ENCODE measurements at regions not wholly inside any gene's neighbourhood (a gene's known extent, or its start where the extent isn't known, plus 50 kb on each side); places are given as distances from the start of the nearest gene placed in this dataset.
"Not testable (repeated sequence)": the region's sequence is repeated elsewhere in the genome, so short reads cannot be mapped to it uniquely, and the experiment has no call there.

DNA sequence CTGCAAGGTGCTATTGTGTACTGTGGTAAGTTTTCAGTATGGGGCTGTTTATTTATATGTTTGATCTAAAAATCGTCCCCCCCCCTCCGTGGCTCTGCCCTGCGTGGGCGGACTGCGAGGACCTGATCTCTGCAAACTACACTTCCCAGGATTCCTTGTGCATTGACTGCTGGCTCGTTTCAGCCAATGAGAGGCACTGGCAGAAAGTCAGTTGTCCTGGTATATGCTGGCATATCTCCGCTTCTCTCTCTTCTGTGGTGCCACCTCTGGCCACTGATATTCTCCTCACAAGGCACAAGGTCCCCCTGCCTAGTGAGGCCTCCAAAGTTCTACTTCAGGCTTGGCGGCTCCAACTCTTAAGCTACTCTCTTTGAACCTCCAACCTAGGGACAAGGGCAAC is 168.8 kb upstream of the ZFP42 start:
- DNase-seq (ENCODE audit: extremely low read depth, low read depth, low spot score): no peak

DNA sequence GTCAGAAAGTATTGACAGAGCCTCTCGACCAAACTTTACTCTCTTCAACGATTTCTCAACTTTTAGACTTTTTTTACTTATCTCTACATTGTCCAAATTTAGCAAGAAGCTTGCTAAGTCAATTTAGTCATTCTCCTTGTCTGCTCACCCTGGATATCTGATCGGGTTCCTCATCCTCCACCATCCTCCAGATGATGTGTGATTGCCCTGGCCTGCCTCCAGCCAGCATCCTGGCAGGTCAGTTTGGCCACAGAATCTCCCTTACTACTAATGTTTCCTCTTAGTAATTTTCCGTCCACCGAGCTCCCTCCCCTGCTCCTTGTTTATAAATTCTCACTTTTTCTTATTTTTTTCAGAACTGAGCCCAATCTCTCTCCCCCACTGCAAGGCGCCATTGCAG is 167.9 kb upstream of the ZFP42 start:
- DNase-seq (ENCODE audit: extremely low read depth, low read depth, low spot score): no peak

DNA sequence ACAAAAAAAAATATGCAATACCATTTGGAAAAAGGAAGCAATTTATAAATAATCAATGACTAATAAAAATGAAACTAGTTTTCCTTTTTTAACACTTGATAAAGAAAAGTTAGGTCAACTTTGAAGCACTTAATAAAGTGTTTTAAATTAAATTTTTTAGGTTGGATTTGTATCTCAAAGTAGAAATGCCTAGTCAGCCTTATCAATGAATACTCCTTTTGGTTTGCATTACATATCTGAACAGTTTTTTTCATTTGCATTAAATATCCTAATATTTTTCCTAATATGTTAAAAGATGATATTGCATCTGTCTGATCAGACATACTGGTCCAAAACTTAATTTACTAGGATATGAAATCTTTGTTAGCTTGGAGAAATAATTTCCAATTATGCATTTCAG is 155.8 kb upstream of the ZFP42 start:
- DNase-seq (ENCODE audit: extremely low read depth, low read depth, low spot score): no peak

DNA sequence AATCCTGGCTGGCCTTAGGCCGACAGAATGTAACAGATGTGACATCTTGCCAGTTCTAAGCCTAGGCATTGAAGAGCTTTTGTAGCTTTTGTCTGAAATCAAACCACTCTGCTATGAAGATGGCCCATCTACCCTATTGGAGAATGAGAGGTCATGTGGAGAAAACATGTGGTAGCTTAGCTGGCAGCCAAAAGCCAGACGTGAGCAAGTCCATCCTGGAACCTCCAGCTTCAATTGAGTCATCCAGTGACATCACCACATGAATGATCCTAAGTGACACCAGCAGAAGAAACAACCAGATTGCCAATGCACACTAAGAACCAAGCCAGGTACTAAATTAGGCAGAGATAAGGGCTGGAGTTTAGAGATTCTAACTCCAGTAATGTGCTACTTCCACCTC is 154.8 kb upstream of the ZFP42 start:
- no peak for DNase-seq (ENCODE audit: extremely low read depth, low read depth, low spot score)

DNA sequence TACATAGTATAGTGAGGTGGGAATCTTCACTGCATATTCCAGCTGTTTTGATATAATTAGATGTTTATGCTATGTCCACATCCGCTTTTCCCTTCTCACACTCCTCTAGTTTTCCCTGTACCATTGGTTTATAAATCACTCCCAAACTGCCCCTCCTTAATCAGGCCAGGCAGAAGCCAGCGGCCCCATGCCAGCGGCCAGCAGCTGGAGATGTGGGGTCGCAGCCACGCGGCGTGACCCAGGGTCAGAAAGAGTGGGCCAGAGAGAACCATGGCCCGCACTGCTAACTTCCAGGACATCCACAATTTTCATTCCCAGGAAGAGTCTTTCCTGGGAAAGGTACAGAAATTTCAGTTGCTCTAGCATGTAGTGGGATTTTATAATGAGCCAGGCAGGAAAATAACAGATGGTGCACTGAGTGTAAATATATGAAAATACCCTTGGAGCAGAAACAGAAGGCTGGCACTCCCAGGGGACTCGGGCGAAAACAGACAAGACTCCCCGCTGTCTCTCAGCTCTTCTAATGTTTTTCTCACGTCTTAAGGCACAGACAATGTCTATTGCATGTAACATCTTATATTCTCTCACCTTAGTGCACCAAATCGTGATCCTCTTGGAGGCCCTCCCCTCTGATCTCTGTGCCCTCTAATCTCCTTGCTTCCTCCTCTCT is 145.9 kb upstream of the ZFP42 start:
- no peak for DNase-seq (ENCODE audit: extremely low read depth, low read depth, low spot score)

DNA sequence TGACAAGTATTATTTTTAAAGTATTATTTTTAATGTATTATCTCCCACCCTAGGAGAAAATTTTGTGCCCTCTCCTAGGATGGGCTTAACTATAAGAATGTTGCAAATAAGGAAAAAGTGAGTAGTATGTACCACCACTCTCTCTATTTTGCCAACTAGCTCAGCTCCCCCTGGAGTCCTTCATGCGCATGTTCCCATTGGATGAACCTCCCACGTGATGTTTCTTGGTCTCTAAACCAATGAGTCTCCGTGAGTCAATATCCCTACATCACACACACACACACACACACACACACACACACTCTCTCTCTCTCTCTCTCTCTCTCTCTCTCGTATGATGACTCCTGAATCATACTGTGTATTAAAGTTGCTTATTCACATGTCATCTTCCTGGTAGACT is 129.7 kb upstream of the ZFP42 start:
- no peak for DNase-seq (ENCODE audit: extremely low read depth, low read depth, low spot score)

DNA sequence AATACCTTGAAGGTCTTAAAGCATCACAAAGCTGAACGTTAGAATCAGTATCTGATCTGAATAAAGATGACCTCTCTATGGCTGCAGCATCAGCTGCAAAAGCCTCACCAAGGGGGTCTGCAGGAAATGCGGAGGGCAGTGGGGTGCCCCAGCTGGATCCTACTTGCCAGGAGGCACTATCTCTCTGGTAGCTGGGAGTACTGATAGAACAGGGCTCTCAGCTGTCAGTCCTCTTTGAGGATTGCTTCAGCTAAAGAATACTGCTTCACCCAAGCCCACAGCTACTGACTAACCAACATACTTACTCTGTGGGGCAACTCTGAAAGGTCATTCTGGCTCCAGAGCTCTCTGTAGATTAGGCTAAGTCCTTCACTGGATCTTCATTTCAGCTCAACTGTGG is 112.5 kb upstream of the ZFP42 start:
- DNase-seq (ENCODE audit: extremely low read depth, low read depth, low spot score): no peak

DNA sequence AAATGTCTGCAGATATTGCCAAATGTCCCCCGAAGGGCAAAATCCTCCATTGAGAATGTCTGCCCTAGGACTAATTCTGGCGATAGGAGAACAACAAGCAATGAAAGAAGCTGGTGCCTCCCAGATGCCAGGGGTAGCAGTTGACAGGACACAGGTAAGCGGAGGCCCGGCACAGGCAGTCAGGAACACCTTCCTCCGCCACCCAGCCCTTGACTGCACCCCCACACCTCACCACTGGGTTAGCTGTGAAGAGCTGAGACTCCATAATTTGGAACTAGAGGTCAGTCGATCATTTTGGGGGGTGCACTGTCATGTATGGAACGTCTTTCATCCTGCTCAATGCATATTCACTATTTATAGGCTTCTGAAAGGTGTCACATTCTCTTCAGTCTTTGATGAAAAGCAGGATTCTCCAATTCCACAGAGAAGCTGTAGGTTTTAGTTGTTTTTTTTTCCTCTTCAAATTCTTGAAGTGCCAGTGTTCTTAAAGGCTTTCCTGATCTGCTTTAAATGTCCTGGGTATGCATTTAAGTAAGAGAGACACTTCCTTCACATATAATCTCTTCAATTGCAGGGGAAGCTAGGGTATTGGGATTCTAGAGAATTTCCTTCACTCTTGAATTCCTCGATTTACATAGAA is 111.6 kb upstream of the ZFP42 start:
- no peak for DNase-seq (ENCODE audit: extremely low read depth, low read depth, low spot score)

DNA sequence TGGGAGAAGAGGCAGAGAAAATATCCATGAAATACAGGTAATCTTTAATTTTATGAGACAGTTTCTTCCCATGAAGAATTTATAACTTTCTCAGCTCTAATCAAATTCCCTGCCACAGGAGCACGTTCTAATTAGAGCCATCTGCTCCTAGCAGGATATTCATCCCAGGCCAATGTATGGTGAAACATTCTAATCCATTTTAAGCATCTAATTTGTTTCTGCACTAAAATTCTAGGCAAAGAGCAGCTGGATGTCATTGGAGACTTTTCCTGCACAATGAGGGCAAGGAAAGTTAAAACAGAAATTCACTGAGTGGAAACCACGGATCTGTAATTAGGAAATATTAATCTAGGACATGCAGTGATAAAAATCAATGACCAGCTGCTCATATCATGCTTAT is 107.7 kb upstream of the ZFP42 start:
- DNase-seq (ENCODE audit: extremely low read depth, low read depth, low spot score): no peak

DNA sequence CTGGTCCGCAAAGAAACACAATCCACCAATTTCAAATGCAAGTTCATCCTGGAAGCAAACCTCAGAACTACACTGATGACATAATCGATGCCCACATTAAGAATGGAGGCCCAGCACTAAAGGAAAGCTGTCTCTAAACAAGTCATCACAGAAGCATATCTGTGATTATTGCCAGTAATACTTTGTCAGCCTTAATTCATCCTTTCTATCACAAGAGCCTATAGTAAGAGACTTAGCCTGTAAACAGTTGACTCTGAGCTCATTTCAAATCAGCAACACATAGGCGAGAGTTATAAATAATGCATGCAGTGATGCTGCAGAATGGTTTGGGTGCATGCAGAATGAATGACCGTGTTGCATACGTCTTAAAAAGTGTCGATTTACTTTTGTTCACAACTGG is 105.9 kb upstream of the ZFP42 start:
- no peak for DNase-seq (ENCODE audit: extremely low read depth, low read depth, low spot score)

DNA sequence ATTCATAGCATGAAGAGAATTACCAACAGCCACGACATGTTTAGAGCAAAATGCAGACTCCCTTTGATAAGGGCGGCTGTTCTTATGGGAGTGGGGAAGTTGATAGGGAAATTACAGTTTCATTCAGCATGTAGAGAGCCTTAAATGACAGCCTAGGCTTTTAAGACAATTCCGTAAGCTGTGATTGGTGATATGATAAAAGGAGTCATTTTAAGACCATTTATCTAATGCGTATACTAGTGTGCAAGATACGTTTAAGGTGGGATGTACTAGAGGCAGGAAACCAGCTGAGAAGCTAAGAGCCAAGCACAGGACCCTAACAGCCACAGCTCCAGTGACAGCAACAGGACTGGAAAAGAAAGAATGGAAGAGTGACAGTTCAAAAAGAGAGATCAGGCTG is 102.2 kb upstream of the ZFP42 start:
- DNase-seq (ENCODE audit: extremely low read depth, low read depth, low spot score): no peak

DNA sequence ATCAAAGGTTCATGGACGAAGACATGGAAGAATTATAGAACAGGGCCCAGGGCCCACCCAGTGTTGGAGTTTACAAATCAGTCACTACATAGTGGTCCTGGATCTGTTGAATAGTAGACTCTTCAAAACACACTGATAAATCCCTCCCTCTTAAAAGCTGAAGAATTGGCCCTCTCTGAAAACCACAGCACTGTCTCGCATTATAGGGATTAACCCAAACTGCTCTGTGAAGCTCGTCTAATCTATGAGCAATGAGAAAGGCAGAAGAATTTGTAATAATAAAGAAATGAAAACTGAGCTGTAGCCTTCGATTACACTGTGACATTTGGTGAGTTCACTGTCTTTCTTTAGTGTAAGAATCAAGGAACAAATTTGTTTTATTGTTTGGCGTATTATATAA is 92.5 kb upstream of the ZFP42 start:
- DNase-seq (ENCODE audit: extremely low read depth, low read depth, low spot score): no peak

DNA sequence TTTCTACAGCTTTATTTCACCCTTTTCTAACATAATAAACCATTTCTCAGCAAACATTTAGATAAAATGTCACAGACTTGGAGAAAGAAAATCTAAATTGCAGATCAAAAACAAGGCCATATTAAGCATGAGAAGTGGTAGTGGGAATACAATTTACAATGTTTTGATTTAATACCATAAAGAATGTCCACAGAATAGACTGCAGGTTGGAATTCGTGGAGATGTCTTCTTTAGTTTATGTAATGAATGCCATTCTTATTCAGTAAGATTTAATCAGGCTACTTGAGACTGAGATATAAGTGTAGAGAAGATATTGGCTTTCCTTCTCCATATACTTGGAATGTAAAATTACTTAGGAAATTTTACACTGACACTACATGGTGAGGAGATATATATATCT is 91.9 kb upstream of the ZFP42 start:
- no peak for DNase-seq (ENCODE audit: extremely low read depth, low read depth, low spot score)

DNA sequence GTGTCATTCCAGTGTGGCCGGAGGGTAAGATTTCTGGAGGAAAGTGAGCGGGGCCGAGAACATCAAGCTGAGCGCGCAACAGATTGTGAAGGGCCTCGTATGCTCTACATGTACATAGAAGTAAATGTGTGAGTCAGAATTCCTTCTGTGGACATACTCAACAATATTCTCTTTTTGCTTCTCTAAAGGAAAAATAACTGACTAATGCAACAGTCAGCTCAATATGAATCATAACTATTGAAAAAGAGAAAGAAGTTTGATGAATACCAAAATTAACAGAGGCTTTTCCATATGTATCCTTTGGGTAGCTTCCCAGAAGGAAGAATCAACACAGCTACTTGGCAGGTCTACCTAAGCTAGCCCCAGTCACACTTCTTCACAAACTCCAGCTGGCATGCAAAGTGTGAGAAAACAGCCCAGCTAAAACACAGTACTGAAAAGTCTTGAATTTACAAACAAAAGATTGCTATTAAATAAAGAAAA is 87.5 kb upstream of the ZFP42 start:
- no peak for DNase-seq (ENCODE audit: extremely low read depth, low read depth, low spot score)

DNA sequence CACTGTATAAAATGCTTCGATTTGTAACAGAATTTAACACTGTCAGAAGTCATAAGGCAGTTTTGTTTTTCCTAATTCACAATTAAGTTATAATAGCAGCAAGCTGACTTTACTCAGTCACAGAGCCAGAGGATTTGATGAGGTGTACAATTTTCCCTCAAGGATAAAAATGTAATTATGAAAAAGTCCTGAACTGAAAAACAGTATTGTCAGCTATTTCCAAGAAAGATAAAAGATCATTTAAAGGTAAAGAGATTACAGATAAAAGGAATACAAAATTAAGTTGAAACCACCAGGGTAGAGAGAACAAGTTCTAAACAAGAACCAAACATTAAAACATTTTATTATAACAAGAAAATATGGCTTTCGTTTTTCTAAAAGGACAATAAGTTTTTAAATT is 86.8 kb upstream of the ZFP42 start:
- DNase-seq (ENCODE audit: extremely low read depth, low read depth, low spot score): no peak

DNA sequence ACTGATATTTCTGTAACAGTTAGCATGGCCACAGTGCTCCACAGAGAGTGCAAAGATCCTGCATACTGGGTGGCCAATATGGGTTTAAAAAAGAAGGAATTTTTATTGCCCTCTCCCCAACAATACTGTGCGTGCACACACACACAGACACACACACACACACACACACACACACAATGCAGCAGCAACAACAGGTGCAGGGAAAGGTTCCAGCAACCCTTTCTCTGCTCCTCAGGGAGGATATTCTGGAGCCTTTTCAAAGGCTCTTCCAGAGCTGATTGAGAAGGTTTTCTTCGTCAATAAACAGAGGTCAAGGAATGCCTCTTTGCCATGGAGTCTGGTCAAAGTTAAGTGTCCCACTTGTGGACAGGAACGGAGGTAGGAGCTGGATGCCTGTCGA is 84.8 kb upstream of the ZFP42 start:
- DNase-seq (ENCODE audit: extremely low read depth, low read depth, low spot score): no peak

DNA sequence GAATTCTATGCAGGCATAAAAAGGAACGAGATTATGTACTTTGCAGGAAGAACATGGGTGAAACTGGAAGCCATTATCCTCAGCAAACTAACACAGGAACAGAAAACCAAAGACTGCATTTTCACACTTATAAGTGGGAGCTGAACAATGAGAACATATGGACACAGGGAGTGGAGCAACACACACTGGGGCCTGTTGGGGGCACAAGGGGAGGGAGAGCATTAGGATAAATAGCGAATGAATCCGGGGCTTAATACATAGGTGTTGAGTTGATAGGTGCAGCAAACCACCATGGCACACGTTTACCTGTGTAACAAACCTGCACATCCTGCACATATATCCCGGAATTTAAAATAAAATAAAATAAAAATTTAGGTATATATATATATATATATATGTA is 80.2 kb upstream of the ZFP42 start:
- DNase-seq (ENCODE audit: extremely low read depth, low read depth, low spot score): not testable (repeated sequence)

DNA sequence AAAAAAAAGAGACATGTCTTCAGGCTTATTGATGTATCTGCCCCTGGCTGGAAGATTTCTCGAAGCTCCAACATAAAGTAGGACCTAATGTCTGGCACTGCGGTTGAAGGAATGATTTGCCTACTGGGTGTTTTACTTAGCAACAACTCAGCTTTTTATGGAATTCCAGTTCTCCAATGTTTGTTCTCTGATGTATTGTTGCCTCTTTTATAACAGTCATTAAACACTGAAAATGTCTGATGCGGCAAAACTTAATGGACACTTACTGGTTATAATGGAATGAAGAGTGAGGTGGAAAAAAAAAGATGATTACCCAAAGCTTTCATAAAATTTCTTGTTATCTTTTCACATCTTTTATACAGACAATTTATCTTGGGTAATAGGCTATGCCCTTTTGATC is 75.6 kb upstream of the ZFP42 start:
- no peak for DNase-seq (ENCODE audit: extremely low read depth, low read depth, low spot score)

DNA sequence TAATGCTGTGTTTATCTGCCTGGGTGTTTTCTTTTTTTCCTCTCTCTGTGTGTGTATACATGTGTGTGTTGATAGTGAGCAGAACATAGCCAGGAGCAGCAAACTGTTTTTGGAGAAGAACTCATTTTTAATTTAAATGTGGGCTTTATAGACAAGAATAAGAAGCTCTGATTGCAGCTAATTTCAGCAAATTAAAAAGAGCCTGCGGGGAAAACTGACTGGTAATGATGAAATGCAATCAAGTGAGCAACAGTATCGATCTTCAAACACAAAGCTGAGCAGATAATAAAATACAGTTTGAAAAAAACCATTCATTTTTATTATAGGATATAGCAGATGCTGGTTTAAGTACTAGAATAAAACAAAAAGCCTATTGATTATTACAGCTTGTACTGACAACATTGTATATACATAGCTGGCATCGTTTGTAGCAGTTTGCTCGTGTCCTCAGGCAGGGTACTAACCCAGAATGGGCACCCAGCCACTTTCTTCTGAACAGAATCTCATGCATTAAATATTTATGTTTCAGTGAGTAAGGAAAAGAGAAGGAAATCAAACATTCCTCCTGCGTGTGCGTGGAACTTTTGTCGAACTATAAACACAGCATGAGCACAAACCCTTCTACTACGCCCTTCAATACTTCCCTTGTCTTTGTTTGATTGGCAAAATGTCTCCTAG is 73.5 kb upstream of the ZFP42 start:
- DNase-seq (ENCODE audit: extremely low read depth, low read depth, low spot score): no peak

DNA sequence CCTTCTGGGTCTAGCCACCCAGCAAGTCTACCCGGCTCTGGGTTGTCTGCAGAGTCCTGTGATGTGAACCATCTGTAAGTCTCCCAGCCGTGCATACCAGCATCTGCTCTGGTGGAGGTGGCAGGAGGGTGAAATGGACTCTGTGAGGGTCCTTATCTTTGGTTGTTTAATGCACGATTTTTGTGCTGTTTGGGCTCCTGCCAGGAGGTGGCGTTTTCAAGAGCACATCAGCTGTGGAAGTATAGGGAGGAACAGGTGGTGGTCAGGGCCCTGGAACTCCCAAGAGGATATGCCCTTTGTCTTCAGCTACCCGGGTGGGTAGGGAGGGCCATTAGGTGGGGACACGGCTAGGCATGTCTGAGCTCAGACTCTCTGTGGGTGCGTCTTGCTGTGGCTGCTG is 66.5 kb upstream of the ZFP42 start:
- DNase-seq (ENCODE audit: extremely low read depth, low read depth, low spot score): no peak

DNA sequence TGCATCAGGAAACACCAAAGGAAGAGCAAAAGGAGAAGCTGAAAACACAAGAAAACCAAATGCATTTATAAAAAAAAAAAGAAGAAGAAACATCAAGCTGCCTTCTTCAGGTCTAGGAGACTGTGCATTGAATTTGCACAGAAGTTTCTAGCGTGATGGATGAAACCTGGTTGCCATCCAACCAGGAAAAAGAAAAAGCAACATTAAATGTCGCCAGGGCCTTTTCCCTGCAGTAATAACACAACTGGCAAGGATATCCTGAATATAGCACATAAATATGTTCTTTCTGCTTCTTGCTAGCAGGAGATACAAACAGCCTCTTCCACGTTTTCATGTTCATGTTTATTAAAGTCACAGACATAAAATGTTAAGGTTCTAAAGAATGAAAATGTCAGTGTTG is 60.8 kb upstream of the ZFP42 start:
- no peak for DNase-seq (ENCODE audit: extremely low read depth, low read depth, low spot score)

DNA sequence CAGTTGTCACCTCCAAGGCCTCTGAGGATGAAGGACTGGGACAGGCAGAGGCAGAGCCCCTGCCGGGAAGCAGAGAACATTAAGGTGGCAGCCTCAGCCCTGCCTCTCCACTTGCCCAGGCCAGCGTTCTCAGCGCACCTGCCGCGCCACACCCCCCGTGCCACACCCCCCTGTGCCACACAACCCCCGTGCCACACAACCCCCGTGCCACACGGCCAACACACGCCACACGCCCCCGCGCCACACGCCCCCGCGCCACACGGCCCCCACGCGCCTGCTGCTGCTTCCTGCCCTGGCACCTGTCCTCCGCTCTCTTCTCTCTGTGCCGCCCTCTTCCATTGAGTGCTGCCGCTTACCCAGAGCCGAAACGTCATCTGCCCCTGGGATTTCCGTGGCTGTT is 58.0 kb upstream of the ZFP42 start:
- DNase-seq (ENCODE audit: extremely low read depth, low read depth, low spot score): no peak

All from glomerular endothelial cell (primary cell).